Liver (tissue), 8 donors: ENCODE measurements at regions not wholly inside any gene's neighbourhood (a gene's known extent, or its start where the extent isn't known, plus 50 kb on each side); places are given as distances from the start of the nearest gene placed in this dataset.
"Not testable (repeated sequence)": the region's sequence is repeated elsewhere in the genome, so short reads cannot be mapped to it uniquely, and the experiment has no call there.

Experiments
- DNase-seq: peaks from one replicate; pipeline ENCODE4 v3.0.0-alpha.2; 2017; ENCODE audit warnings: low spot score
- H3K27ac ChIP-seq, 2 donors: one replicate each; pipeline ENCODE4 v1.7.0; 2013; ENCODE audit warnings: inconsistent platforms in 2 of 2, low read length in 2 of 2, control low read depth in 1 of 2, low read depth in 1 of 2, mild to moderate bottlenecking in 1 of 2
- H3K27me3 ChIP-seq, 4 donors: one replicate each; pipeline versions ENCODE4 v1.6.1 to v1.7.0; 2013; ENCODE audit warnings: low read length in 3 of 4, inconsistent platforms in 1 of 4, mild to moderate bottlenecking in 1 of 4, moderate library complexity in 1 of 4; ENCODE audit not compliant: control insufficient read depth in 4 of 4, insufficient read depth in 4 of 4
- H3K36me3 ChIP-seq, 4 donors: one replicate each; pipeline versions ENCODE4 v1.6.1 to v1.7.0; 2013; ENCODE audit warnings: low read length in 3 of 4, mild to moderate bottlenecking in 3 of 4, low read depth in 1 of 4, moderate library complexity in 1 of 4; ENCODE audit not compliant: control insufficient read depth in 4 of 4, insufficient read depth in 3 of 4
- H3K4me1 ChIP-seq, 4 donors: one replicate each; pipeline versions ENCODE4 v1.6.1 to v1.7.0; 2013; ENCODE audit warnings: low read length in 3 of 4, mild to moderate bottlenecking in 3 of 4, moderate library complexity in 1 of 4; ENCODE audit not compliant: control insufficient read depth in 4 of 4, insufficient read depth in 4 of 4
- H3K4me3 ChIP-seq, 3 donors: one replicate each; pipeline versions ENCODE4 v1.6.1 to v1.7.0; 2013; ENCODE audit warnings: low read length in 3 of 3, control low read depth in 1 of 3, low read depth in 1 of 3, mild to moderate bottlenecking in 1 of 3
- H3K9ac ChIP-seq, 2 donors: one replicate each; pipeline ENCODE4 v1.7.0; 2013; ENCODE audit warnings: low read length in 2 of 2, mild to moderate bottlenecking in 2 of 2, moderate library complexity in 2 of 2, control low read depth in 1 of 2, low read depth in 1 of 2
- H3K9me3 ChIP-seq, 4 donors: one replicate each; pipeline versions ENCODE4 v1.6.1 to v1.7.0; 2013; ENCODE audit warnings: low read length in 3 of 4; ENCODE audit not compliant: control insufficient read depth in 4 of 4
- CTCF ChIP-seq: fragments of 150-350 bp; IDR thresholded peaks from 2 replicates; pipeline ENCODE4 v1.5.1; 2017; ENCODE audit warnings: improper control_type of control experiment, low read depth, low read length; ENCODE audit not compliant: missing input control
- EGR1 ChIP-seq, 2 donors: IDR thresholded peaks; 2 replicates each; pipeline ENCODE4 v1.6.1; 2016 to 2018; ENCODE audit warnings: antibody characterized with exemption in 2 of 2, low read depth in 2 of 2
- FOXA1 ChIP-seq: IDR thresholded peaks from 2 replicates; pipeline ENCODE4 v1.6.1; 2016; ENCODE audit warnings: antibody characterized with exemption
- FOXA2 ChIP-seq: IDR thresholded peaks from 2 replicates; pipeline ENCODE4 v1.6.1; 2016; ENCODE audit warnings: antibody characterized with exemption
- HNF4A ChIP-seq, 2 donors: conservative IDR thresholded peaks; 2 replicates each; pipeline ENCODE4 v1.6.1; 2016; ENCODE audit warnings: antibody characterized with exemption in 2 of 2, mild to moderate bottlenecking in 2 of 2
- HNF4G ChIP-seq: IDR thresholded peaks from 2 replicates; pipeline ENCODE4 v1.6.1; 2016; ENCODE audit warnings: antibody characterized with exemption
- JUND ChIP-seq, 2 donors: IDR thresholded peaks; 2 replicates each; pipeline ENCODE4 v1.6.1; 2016; ENCODE audit warnings: antibody characterized with exemption in 2 of 2
- MAX ChIP-seq: IDR thresholded peaks from 2 replicates; pipeline ENCODE4 v1.6.1; 2016; ENCODE audit warnings: antibody characterized with exemption
- RAD21 ChIP-seq, 2 donors: IDR thresholded peaks; 2 replicates each; pipeline ENCODE4 v1.6.1; 2016; ENCODE audit warnings: antibody characterized with exemption in 2 of 2, mild to moderate bottlenecking in 2 of 2
- REST ChIP-seq: IDR thresholded peaks from 2 replicates; pipeline ENCODE4 v1.6.1; 2016; ENCODE audit warnings: antibody characterized with exemption, mild to moderate bottlenecking
- RXRA ChIP-seq, 2 donors: IDR thresholded peaks; 2 replicates each; pipeline ENCODE4 v1.6.1; 2017 to 2018; ENCODE audit warnings: antibody characterized with exemption in 2 of 2, mild to moderate bottlenecking in 1 of 2
- TAF1 ChIP-seq: conservative IDR thresholded peaks from 2 replicates; pipeline ENCODE4 v1.6.1; 2016; ENCODE audit warnings: antibody characterized with exemption, mild to moderate bottlenecking
- YY1 ChIP-seq: IDR thresholded peaks from 2 replicates; pipeline ENCODE4 v1.6.1; 2016; ENCODE audit warnings: antibody characterized with exemption, mild to moderate bottlenecking
- WGBS: extraction: QIAGEN DNeasy Blood & Tissue Kit; methylation state at CpG from one replicate; pipeline ENCODE4 v1.1.7; 2013; 5-methylcytosine and 5-hydroxymethylcytosine counted together
- donor health status: healthy.
- donor health status: healthy.
- donor health status: healthy.
- donor health status: healthy.
- donor health status: healthy.

GRCh38 chrX:52280812-52281211 is 88.0 kb upstream of the XAGE2 start:
- no peak overlapping the region for H3K4me3 ChIP-seq
- no peaks in the 10 kb centered on the region for H3K36me3 ChIP-seq
- TF ChIP-seq RXRA (IDR thresholded peaks at IDR 0.05) (no peak), JUND (IDR thresholded peaks at IDR 0.05) (no peak), RAD21 (IDR thresholded peaks at IDR 0.05) (no peak), FOXA2 (no peak), MAX (no peak), EGR1 (IDR thresholded peaks at IDR 0.05; ENCODE audit: low read depth in 2 of 2) (no peak), HNF4G (no peak)
- H3K9ac ChIP-seq = no peak overlapping the region
- WGBS = 75% methylated on average over 2 of the region's 2 CpGs
- no peaks in the 10 kb centered on the region for H3K4me1 ChIP-seq
- peaks cover 0 to 9% (median 2%) of the 10 kb centered on the region in 4 donors for H3K9me3 ChIP-seq
- H3K27me3 ChIP-seq = no peaks in the 10 kb centered on the region
- no peak overlapping the region for H3K27ac ChIP-seq
- DNase-seq = no peak

- no peak for DNase-seq
These were observed 84.0 kb upstream of the XAGE2 start for GRCh38 chrX:52284865-52285264.

GRCh38 chrX:52298968-52299367 is 69.9 kb upstream of the XAGE2 start:
- H3K27ac ChIP-seq, H3K36me3 ChIP-seq, H3K4me1 ChIP-seq, DNase-seq, H3K27me3 ChIP-seq, H3K9ac ChIP-seq, H3K9me3 ChIP-seq, H3K4me3 ChIP-seq: not testable (repeated sequence)
- 40% methylated on average over 6 of the region's 6 CpGs for WGBS

More at GRCh38 chrX:52284865-52285264, 84.0 kb upstream of the XAGE2 start:
- Histone ChIP-seq H3K27ac (no peak overlapping the region), H3K9me3 (peaks cover 0 to 24% (median 8%) of the 10 kb centered on the region in 4 donors), H3K36me3 (no peaks in the 10 kb centered on the region), H3K4me3 (no peak overlapping the region), H3K9ac (no peak overlapping the region), H3K27me3 (peaks cover 0 to 2% (median 0%) of the 10 kb centered on the region in 4 donors), H3K4me1 (no peaks in the 10 kb centered on the region)
- TF ChIP-seq RXRA (IDR thresholded peaks at IDR 0.05) (no peak), FOXA2 (no peak), FOXA1 (no peak), RAD21 (IDR thresholded peaks at IDR 0.05) (no peak), REST (no peak), TAF1 (no peak), EGR1 (IDR thresholded peaks at IDR 0.05; ENCODE audit: low read depth in 2 of 2) (no peak), CTCF (no peak), YY1 (no peak), HNF4G (no peak), HNF4A (conservative IDR thresholded peaks at IDR 0.05) (no peak)
- 88% methylated on average over 14 of the region's 14 CpGs for WGBS

- H3K36me3 ChIP-seq, DNase-seq, H3K9ac ChIP-seq, H3K9me3 ChIP-seq, H3K4me3 ChIP-seq, H3K4me1 ChIP-seq, H3K27ac ChIP-seq, H3K27me3 ChIP-seq: not testable (repeated sequence)
- WGBS = 90% methylated on average over 1 of the region's 1 CpG
These were observed 60.3 kb upstream of the XAGE2 start for GRCh38 chrX:52308532-52308931.
